Stimulated activated CD4-positive, alpha-beta T cell treated with anti-CD3 and anti-CD28 coated beads, Interleukin-2, amount 100 ng/mL, for 48 hours (primary cell): ENCODE measurements at regions not wholly inside any gene's neighbourhood (a gene's known extent, or its start where the extent isn't known, plus 50 kb on each side); places are given as distances from the start of the nearest gene placed in this dataset.

ENCODE experiments used
- DNase-seq, 2 donors: peaks; one replicate each; pipeline ENCODE4 v3.0.0-alpha.2; 2020

DNA sequence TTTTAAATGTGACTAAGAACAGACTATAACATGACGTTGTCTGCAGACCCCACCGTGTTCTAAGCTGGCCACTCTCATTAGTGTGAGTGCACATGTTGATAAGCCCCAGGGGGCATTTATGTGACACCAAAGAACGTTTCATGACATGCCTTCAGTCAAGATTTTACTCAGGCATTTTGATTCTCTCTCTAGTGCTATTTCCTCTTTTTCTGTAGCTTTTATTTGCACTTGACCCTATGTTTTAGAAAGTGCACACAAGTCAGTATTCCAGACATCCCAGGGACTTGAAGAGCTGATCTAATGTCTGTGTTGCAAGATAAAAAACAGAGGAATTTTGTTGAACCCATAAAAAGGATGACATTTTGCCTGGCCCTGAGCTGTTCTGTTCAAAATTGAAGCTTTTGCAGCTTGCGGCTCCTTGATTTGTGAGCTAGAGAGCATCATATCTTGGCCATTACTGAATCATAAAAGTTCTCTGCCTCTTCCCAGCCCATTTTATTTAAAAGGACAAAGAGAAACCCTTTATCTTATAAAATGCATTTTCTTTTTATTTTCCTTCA lies 80.9 kb upstream of the TYRP1 start:
- no peak for DNase-seq

DNA sequence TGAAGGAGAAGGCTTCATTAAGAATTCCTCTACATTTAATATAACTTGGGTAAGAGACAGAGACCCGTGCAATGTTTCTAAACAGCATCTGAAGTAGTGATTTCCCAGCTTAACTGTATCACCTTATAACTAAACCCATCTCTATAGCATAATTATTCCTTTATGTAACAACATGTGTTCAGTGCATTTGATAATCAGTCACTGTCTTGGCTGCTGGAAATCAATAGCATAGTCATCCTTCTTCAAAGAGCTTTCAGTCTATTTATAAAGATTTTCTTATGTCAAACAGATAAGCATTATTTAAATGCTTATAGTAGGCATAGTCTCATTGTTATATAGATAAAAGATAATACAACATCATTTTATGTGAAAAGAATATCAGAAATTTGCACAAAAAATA lies 80.1 kb upstream of the TYRP1 start:
- no peak for DNase-seq

DNA sequence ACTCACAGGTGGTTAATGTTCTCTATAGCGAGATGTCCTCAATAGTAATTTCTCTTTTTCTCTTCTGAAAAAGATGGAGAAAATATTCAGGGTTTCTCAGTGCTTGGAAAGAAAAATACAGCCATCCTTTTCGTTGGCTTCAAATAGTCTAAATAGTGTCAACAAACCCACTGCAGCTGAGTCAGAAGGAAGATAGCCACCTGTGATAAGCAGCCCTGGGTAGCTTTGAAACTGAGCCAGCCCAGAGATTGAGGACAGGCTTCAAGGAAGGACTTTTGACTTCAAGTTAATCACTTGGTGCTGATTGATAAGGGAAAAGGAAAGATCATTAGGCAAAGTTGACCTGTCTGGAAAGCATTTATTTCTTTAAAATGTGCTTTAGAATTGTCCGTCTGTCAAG lies 78.7 kb upstream of the TYRP1 start:
- no peak for DNase-seq

DNA sequence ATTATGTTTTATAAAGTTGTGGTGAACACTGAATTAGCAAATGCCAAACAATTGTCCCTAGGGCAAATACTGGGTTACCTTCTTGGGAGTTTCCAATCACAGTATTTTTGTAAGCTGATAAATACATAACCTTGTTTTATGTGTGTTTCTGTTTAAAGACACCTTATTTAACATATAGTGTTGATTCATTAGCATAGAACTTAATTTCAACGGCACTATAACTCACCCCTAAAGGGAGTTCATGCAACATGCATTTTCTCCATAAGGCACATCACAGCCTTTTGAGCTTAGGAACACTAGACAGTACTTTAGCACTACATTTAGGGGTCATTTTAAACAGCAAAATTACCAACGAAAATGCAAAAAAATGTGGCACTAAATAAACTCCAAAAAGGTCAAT lies 74.2 kb upstream of the TYRP1 start:
- DNase-seq, result no peak

DNA sequence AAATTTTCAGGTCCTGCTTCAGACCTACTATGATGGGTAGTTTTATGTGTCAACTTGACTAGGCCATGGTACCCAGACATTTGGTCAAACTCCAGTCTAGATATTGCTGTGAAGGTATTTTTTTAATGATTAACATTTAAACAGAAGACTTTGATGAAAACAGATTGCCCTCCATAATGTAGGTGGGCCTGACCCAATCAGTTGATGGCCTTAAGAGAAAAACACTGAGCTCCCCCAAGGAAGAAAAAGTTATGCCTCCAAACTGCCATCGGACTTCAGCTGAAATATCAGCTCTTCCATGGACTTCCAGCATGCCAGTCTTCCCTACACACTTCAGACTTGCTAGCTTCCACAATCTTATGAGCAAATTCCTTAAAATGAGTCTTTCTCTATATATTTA lies 67.3 kb upstream of the TYRP1 start:
- DNase-seq, result no peak

DNA sequence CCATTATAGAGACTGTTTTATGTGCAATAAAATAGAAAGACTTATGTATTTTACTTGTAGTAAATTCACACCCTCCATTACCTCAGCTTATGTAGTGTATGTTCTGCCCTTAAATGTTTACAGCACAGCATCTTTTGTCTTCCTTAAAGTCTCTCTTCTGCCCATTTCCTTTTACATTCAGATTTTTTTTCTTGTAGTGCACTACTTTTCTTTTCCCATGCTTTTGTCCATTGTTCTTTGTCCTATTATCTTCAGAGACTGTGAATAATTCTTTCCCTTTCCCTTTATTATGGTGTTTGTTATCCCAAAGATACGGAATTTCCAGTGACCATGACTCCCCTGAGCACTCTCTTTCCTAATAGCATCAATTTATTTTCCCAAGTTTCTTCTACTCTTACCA lies 66.1 kb upstream of the TYRP1 start:
- no peak for DNase-seq

DNA sequence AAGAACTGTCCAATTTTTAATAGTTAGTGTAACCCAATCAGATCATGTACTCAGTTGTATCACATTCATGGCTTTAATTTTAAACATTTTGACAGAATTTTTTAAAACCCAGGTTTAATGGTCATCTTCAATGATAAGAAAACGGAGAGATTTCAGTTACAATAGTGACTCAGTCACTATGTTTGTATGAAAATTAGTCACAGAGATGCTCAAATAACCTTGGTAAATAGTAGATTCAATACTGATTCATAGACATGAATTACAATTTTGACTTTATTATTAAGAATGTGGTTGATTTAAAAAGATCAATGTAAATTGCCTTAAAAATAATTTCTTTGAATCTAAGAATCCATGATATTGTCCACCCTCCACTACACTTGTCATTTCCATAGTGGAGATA lies 64.6 kb upstream of the TYRP1 start:
- DNase-seq, result no peak

DNA sequence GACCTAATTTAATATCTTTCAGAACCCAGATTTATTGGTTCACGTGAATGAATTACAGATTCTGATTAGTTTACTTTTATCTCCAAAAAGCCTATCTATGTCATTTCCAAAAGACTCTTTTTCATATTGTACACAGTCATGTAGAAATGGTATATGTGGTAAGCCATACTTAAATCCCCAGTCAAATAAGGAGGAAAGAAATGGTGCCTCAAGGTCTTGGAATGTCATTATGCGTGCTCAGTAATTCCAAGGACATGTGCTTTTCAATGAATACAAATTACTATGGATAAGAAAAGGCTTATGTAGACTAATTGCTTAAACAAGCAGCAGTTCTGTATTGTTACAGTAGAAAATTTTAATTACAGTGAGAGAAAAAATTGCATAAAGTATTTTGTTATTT lies 64.1 kb upstream of the TYRP1 start:
- DNase-seq, result no peak

DNA sequence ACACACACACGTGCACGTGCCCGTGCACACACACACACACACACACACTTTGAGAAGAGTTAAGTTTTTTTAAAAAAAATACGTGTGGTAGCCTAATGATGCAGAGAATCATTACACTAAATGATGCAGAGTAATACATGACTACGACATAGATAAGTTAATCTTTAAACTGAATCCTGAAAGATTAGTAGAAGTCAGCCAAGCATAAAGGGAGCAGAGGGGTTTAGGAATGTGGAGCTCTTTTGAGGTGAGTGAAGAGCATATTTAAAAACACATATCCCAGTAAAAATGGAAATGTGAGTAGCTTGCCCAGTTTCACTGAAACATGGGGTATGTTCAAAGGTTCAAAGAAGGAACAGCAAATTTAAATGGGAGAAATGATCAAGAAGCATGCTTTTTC lies 61.3 kb upstream of the TYRP1 start:
- DNase-seq, result no peak

DNA sequence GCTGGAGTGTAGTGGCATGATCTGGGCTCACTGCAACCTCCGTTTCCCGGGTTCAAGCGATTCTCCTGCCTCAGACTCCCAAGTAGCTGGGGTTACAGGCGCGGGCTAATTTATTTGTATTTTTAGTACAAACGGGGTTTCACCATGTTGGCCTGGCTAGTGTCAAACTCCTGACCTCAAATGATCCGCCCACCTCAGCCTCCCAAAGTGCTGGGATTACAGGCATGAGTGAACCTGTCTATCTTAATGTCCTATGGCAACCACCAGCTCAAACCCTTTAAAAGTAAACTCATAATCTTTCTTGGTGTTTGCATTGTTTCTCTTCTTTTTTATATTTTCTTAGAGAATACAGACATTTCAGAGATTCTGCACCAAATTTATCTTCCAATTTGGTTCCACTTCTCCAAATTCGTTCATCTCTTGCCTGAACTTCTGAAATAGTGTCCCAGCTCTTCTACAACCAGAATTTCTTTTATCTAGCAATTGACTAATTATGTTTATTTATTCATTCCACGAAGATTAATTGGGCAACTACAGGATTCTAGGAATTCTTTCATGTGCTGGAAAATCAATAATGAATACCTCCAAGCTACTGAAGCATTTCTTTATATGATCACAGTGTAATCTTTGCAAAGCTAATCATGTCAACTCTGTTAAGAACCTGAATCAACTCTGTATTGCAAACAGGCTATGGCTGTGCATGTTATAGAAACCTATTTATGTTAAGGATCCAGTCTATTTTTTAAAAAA lies 60.0 kb upstream of the TYRP1 start:
- DNase-seq, result no peak

DNA sequence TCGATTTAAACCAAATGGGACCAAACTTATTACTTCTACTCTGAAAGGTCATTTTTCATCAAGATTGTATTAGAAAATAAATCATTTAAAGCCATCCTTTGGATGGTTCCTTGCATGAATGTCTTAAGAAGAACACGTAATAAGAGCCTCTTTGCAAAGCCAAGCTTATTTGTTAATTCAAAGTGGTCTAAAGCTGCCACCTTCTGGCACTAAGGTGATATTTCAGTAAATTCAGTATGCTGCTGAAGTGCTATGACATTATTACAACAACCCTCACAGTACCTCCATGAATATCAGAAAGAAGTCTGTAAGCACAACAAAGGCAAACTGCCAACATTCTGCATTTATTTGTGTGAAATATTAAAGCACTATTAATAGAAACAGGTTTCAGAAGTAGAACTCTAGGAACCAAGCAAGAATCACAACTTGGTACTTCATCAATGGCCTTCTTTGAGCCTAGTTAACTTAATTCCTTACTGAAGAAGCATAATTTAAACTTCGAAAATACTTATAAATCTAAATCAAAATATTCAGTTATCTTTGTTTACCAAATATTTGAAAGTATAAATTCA lies 53.1 kb upstream of the TYRP1 start:
- DNase-seq, result no peak

DNA sequence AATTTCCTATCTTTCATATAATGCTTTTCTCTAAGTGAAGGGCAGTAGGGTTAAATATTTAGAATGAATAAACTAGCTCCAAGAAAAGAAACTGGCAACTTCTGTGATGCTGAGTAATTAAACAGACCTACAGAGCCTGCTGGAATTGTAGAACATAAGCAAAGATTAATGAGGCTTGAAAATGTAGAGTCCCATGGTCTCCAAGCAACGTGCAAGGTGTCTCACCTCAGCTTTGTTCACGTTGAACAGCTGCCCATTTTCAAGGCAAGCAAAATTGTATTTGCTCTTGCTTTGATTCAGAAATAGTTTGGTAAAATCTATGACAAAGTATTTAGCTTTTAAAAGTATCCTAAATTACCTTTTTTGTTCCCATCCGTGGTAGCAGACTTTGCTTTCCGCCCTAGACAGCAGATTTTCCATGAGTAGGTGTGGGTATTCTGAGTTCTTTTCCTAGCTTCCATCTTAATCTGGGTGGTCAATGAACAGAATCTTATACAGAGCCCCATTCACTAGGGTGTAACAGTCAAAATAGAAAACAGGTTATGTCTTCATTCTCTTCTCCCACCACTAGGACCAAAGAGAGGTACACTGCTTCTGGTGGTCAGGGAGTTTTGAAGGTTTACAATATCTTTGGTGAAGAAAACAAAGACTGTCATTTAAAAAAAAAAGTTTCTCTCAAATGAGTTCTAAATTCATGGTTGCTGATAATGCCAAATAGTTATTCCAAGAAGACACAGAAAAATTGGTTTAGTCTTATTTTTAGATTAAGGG lies 52.1 kb upstream of the TYRP1 start:
- no peak for DNase-seq
